Kidney (tissue), 13 donors: ENCODE measurements at regions not wholly inside any gene's neighbourhood (a gene's known extent, or its start where the extent isn't known, plus 50 kb on each side); places are given as distances from the start of the nearest gene placed in this dataset.

Experiments
- DNase-seq, 5 donors: peaks; one replicate each; pipeline ENCODE4 v3.0.0-alpha.2; 2013 to 2020
- FAIRE-seq: peaks from 2 replicates; lab custom pipeline; 2012; peaks lifted over from hg19 to GRCh38; lab: Jason Lieb, UNC
- H3K27ac ChIP-seq, 2 donors: one replicate each; pipeline ENCODE4 v1.7.0; 2013; ENCODE audit warnings: low read depth in 2 of 2, low read length in 2 of 2, inconsistent platforms in 1 of 2
- H3K27me3 ChIP-seq: one replicate; pipeline ENCODE4 v1.7.1; 2013; ENCODE audit warnings: low read length, inconsistent platforms; ENCODE audit not compliant: control insufficient read depth, insufficient read depth
- H3K36me3 ChIP-seq, 3 donors: one replicate each; pipeline versions ENCODE4 v1.7.0 to v1.7.1; 2013; ENCODE audit warnings: low read length in 3 of 3, control low read depth in 1 of 3, inconsistent platforms in 1 of 3; ENCODE audit not compliant: insufficient read depth in 3 of 3, control insufficient read depth in 2 of 3
- H3K4me1 ChIP-seq, 3 donors: one replicate each; pipeline versions ENCODE4 v1.7.0 to v1.7.1; 2013; ENCODE audit warnings: low read length in 3 of 3, inconsistent platforms in 1 of 3, low read depth in 1 of 3; ENCODE audit not compliant: control insufficient read depth in 2 of 3, insufficient read depth in 2 of 3
- H3K4me3 ChIP-seq, 3 donors: one replicate each; pipeline versions ENCODE4 v1.7.0 to v1.8.1; 2013; ENCODE audit warnings: low read length in 3 of 3, control low read depth in 1 of 3, inconsistent platforms in 1 of 3
- H3K9ac ChIP-seq, 3 donors: one replicate each; pipeline versions ENCODE4 v1.7.0 to v1.7.1; 2013; ENCODE audit warnings: low read length in 3 of 3, control low read depth in 1 of 3, inconsistent platforms in 1 of 3
- H3K9me3 ChIP-seq, 3 donors: one replicate each; pipeline versions ENCODE4 v1.7.0 to v1.7.1; 2013; ENCODE audit warnings: low read length in 3 of 3, control low read depth in 1 of 3, inconsistent platforms in 1 of 3; ENCODE audit not compliant: control insufficient read depth in 2 of 3, insufficient read depth in 1 of 3
- CTCF ChIP-seq: IDR thresholded peaks from 3 replicates; pipeline ENCODE4 v1.5.1; 2012; ENCODE audit warnings: mild to moderate bottlenecking, moderate library complexity, borderline replicate concordance; ENCODE audit not compliant: insufficient read depth; ENCODE audit errors: extremely low read depth
- intact Hi-C: fragments of 100-400 bp; cut with DNase I; formaldehyde crosslinking; loops from one replicate; pipeline ENCODE4 v1.11.1; 2022
- donor health status: control.
- donor health status: control.
- donor health status: control.
- donor health status: control.
- donor health status: control.
- donor health status: DM: yes; HTN: yes; CAD: no.
- donor health status: Normal renal cell carcinoma (clear cell type).

GRCh38 chr1:220458936-220459335, 69.0 kb upstream of the MARK1 start:
- FAIRE-seq (no peak), DNase-seq (no peak)
- Histone ChIP-seq H3K27me3 (no peaks in the 10 kb centered on the region), H3K36me3 (no peaks in the 10 kb centered on the region), H3K4me1 (no peaks in the 10 kb centered on the region), H3K9ac (no peak overlapping the region), H3K4me3 (no peak overlapping the region), H3K27ac (no peak overlapping the region), H3K9me3 (no peaks in the 10 kb centered on the region)
- intact Hi-C loops, result no loop called here
- TF ChIP-seq CTCF, result no peak

- Histone ChIP-seq H3K36me3 (no peaks in the 10 kb centered on the region), H3K27me3 (no peaks in the 10 kb centered on the region), H3K9me3 (no peaks in the 10 kb centered on the region), H3K4me3 (no peak overlapping the region), H3K4me1 (no peaks in the 10 kb centered on the region), H3K9ac (no peak overlapping the region), H3K27ac (no peak overlapping the region)
- no peak for TF ChIP-seq CTCF
- no peak for DNase-seq
- intact Hi-C loops, result no loop called here
- FAIRE-seq, result no peak
Observed at GRCh38 chr1:220457957-220458609, 69.9 kb upstream of the MARK1 start.

GRCh38 chr1:220455559-220455958, 72.4 kb upstream of the MARK1 start:
- Histone ChIP-seq H3K36me3 (no peaks in the 10 kb centered on the region), H3K4me1 (no peaks in the 10 kb centered on the region), H3K27me3 (no peaks in the 10 kb centered on the region), H3K9ac (no peak overlapping the region), H3K9me3 (no peaks in the 10 kb centered on the region), H3K27ac (no peak overlapping the region), H3K4me3 (no peak overlapping the region)
- no peak for TF ChIP-seq CTCF
- no peak for DNase-seq
- FAIRE-seq, result no peak
- intact Hi-C loops, result no loop called here
